ENCODE measurements at regions not wholly inside any gene's neighbourhood (a gene's known extent, or its start where the extent isn't known, plus 50 kb on each side); places are given as distances from the start of the nearest gene placed in this dataset.

- Histone ChIP-seq H3K4me1 (ENCODE audit: control insufficient read depth, insufficient read depth, low read length) (peaks cover 27% of the 10 kb centered on the region), H3K9ac (ENCODE audit: low read length) (peak overlapping the region; percentile 82), H3K27me3 (replicated peaks; ENCODE audit: control insufficient read depth, insufficient read depth, low read length) (no peaks in the 10 kb centered on the region), H3K4me3 (ENCODE audit: low read length) (peak overlapping the region; percentile 36), H3K36me3 (ENCODE audit: control insufficient read depth, insufficient read depth, low read length, severe bottlenecking) (no peaks in the 10 kb centered on the region), H3K9me3 (ENCODE audit: control insufficient read depth, low read length) (no peaks in the 10 kb centered on the region)
- peak; percentile 95 for DNase-seq (ENCODE audit: low read depth)
Measured at GRCh38 chr21:35366394-35367080, 317.4 kb upstream of the RUNX1 start.

GRCh38 chr21:35363458-35363857 lies 314.4 kb upstream of the RUNX1 start:
- H3K9me3 ChIP-seq (ENCODE audit: control insufficient read depth, low read length) = no peaks in the 10 kb centered on the region
- DNase-seq (ENCODE audit: low read depth) = no peak
- no peak overlapping the region for H3K9ac ChIP-seq (ENCODE audit: low read length)
- no peak overlapping the region for H3K4me3 ChIP-seq (ENCODE audit: low read length)
- no peaks in the 10 kb centered on the region for H3K27me3 ChIP-seq (replicated peaks; ENCODE audit: control insufficient read depth, insufficient read depth, low read length)
- H3K4me1 ChIP-seq (ENCODE audit: control insufficient read depth, insufficient read depth, low read length) = peaks cover 46% of the 10 kb centered on the region
- H3K36me3 ChIP-seq (ENCODE audit: control insufficient read depth, insufficient read depth, low read length, severe bottlenecking) = no peaks in the 10 kb centered on the region

DNA sequence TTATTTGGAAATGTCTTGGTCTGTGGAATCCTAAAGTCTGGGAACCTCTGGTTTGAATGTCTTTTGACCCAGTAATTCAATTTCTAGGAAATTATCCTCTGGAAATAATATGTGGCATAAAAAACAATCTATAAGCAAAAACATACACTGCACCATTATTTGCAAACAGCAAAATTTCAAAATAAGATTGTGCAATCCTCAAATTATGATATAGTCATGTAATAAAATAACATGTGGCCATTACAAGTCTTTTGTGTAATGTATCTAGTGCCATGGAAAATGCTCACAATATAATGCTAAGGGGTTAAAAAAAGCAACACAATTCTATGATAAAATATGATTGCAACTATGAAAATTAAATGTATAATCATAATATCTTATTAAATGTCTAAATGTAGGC lies 312.9 kb upstream of the RUNX1 start:
- Histone ChIP-seq H3K9me3 (ENCODE audit: control insufficient read depth, low read length) (no peaks in the 10 kb centered on the region), H3K27me3 (replicated peaks; ENCODE audit: control insufficient read depth, insufficient read depth, low read length) (no peaks in the 10 kb centered on the region), H3K4me1 (ENCODE audit: control insufficient read depth, insufficient read depth, low read length) (peaks cover 45% of the 10 kb centered on the region), H3K4me3 (ENCODE audit: low read length) (no peak overlapping the region), H3K36me3 (ENCODE audit: control insufficient read depth, insufficient read depth, low read length, severe bottlenecking) (no peaks in the 10 kb centered on the region), H3K9ac (ENCODE audit: low read length) (no peak overlapping the region)
- peak; percentile 39 for DNase-seq (ENCODE audit: low read depth)

DNA sequence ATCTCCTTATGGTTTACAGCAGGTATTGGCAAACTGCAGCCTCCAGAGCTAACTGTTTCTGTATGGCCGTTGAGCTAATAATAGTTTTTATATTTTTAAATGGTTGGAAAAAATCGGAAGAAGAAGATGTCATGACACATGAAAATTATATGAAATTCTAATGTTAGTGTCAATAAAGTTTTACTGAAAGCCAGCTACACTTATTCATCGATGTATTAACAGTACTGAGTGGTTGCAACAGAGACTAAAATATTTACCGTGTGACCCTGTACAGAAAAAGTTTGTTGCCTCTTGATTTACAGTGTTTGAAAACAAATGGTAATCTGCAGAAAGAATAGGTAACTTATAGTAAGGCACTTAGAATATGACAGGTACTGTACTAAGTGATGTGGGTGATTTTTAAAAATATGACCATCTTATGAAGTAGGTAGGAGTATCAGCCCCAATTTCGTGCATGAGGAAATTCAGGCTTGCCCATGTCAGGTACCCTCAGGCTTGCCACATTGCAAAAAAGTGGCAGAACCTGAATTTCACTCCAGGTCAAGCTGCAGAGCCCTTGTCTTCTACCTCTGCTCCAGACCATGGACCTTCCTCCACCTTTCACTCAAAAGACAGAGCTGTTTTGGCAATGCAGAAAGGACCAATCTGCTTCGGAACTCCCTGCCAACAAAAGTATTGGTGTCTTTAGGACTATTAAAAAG lies 311.9 kb upstream of the RUNX1 start:
- Histone ChIP-seq H3K36me3 (ENCODE audit: control insufficient read depth, insufficient read depth, low read length, severe bottlenecking) (no peaks in the 10 kb centered on the region), H3K4me1 (ENCODE audit: control insufficient read depth, insufficient read depth, low read length) (peaks cover 40% of the 10 kb centered on the region), H3K27me3 (replicated peaks; ENCODE audit: control insufficient read depth, insufficient read depth, low read length) (no peaks in the 10 kb centered on the region), H3K4me3 (ENCODE audit: low read length) (no peak overlapping the region), H3K9me3 (ENCODE audit: control insufficient read depth, low read length) (no peaks in the 10 kb centered on the region), H3K9ac (ENCODE audit: low read length) (no peak overlapping the region)
- DNase-seq (ENCODE audit: low read depth) = no peak

GRCh38 chr21:35359076-35359475 lies 310.0 kb upstream of the RUNX1 start:
- no peak for DNase-seq (ENCODE audit: low read depth)
- Histone ChIP-seq H3K4me3 (ENCODE audit: low read length) (peak overlapping the region; percentile 53), H3K9ac (ENCODE audit: low read length) (peak overlapping the region; percentile 79), H3K27me3 (replicated peaks; ENCODE audit: control insufficient read depth, insufficient read depth, low read length) (no peaks in the 10 kb centered on the region), H3K9me3 (ENCODE audit: control insufficient read depth, low read length) (no peaks in the 10 kb centered on the region), H3K36me3 (ENCODE audit: control insufficient read depth, insufficient read depth, low read length, severe bottlenecking) (no peaks in the 10 kb centered on the region), H3K4me1 (ENCODE audit: control insufficient read depth, insufficient read depth, low read length) (peaks cover 36% of the 10 kb centered on the region)

GRCh38 chr21:35358008-35358407 lies 308.9 kb upstream of the RUNX1 start:
- peak overlapping the region; percentile 79 for H3K9ac ChIP-seq (ENCODE audit: low read length)
- no peaks in the 10 kb centered on the region for H3K27me3 ChIP-seq (replicated peaks; ENCODE audit: control insufficient read depth, insufficient read depth, low read length)
- peak overlapping the region; percentile 53 for H3K4me3 ChIP-seq (ENCODE audit: low read length)
- H3K4me1 ChIP-seq (ENCODE audit: control insufficient read depth, insufficient read depth, low read length) = peaks cover 38% of the 10 kb centered on the region
- no peak for DNase-seq (ENCODE audit: low read depth)
- no peaks in the 10 kb centered on the region for H3K36me3 ChIP-seq (ENCODE audit: control insufficient read depth, insufficient read depth, low read length, severe bottlenecking)
- no peaks in the 10 kb centered on the region for H3K9me3 ChIP-seq (ENCODE audit: control insufficient read depth, low read length)

- H3K4me3 ChIP-seq (ENCODE audit: low read length) = peak overlapping the region; percentile 53
- H3K36me3 ChIP-seq (ENCODE audit: control insufficient read depth, insufficient read depth, low read length, severe bottlenecking) = no peaks in the 10 kb centered on the region
- DNase-seq (ENCODE audit: low read depth) = no peak
- H3K4me1 ChIP-seq (ENCODE audit: control insufficient read depth, insufficient read depth, low read length) = peaks cover 46% of the 10 kb centered on the region
- no peaks in the 10 kb centered on the region for H3K9me3 ChIP-seq (ENCODE audit: control insufficient read depth, low read length)
- no peaks in the 10 kb centered on the region for H3K27me3 ChIP-seq (replicated peaks; ENCODE audit: control insufficient read depth, insufficient read depth, low read length)
- H3K9ac ChIP-seq (ENCODE audit: low read length) = peak overlapping the region; percentile 79
Measured at GRCh38 chr21:35357041-35357780, 308.1 kb upstream of the RUNX1 start.

DNA sequence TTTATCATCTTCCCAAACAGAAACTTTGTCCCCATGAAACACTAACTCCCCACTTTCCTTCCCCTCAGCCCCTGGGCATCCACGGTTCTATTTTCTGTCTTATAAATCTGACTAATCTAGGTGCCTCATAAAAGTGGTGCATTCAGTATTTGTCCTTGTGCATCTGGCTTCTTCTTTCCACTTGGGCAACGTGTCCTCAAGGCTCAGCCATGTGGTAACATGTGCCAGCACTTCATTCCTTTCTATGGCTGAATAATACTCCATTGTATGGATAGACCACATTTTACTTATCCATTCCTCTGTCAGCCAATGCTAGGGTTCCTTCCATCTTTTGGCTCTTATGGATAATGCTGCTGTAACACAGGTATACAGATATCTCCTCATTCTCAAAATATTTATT lies 305.0 kb upstream of the RUNX1 start:
- Histone ChIP-seq H3K4me1 (ENCODE audit: control insufficient read depth, insufficient read depth, low read length) (peaks cover 38% of the 10 kb centered on the region), H3K4me3 (ENCODE audit: low read length) (no peak overlapping the region), H3K36me3 (ENCODE audit: control insufficient read depth, insufficient read depth, low read length, severe bottlenecking) (no peaks in the 10 kb centered on the region), H3K27me3 (replicated peaks; ENCODE audit: control insufficient read depth, insufficient read depth, low read length) (no peaks in the 10 kb centered on the region), H3K9ac (ENCODE audit: low read length) (no peak overlapping the region), H3K9me3 (ENCODE audit: control insufficient read depth, low read length) (no peaks in the 10 kb centered on the region)
- no peak for DNase-seq (ENCODE audit: low read depth)

GRCh38 chr21:35352793-35353192 lies 303.7 kb upstream of the RUNX1 start:
- DNase-seq (ENCODE audit: low read depth) = no peak
- Histone ChIP-seq H3K27me3 (replicated peaks; ENCODE audit: control insufficient read depth, insufficient read depth, low read length) (no peaks in the 10 kb centered on the region), H3K4me1 (ENCODE audit: control insufficient read depth, insufficient read depth, low read length) (peaks cover 27% of the 10 kb centered on the region), H3K9ac (ENCODE audit: low read length) (no peak overlapping the region), H3K4me3 (ENCODE audit: low read length) (no peak overlapping the region), H3K36me3 (ENCODE audit: control insufficient read depth, insufficient read depth, low read length, severe bottlenecking) (no peaks in the 10 kb centered on the region), H3K9me3 (ENCODE audit: control insufficient read depth, low read length) (no peaks in the 10 kb centered on the region)

- no peaks in the 10 kb centered on the region for H3K36me3 ChIP-seq (ENCODE audit: control insufficient read depth, insufficient read depth, low read length, severe bottlenecking)
- H3K4me1 ChIP-seq (ENCODE audit: control insufficient read depth, insufficient read depth, low read length) = peaks cover 22% of the 10 kb centered on the region
- peak overlapping the region; percentile 7 for H3K9ac ChIP-seq (ENCODE audit: low read length)
- no peaks in the 10 kb centered on the region for H3K27me3 ChIP-seq (replicated peaks; ENCODE audit: control insufficient read depth, insufficient read depth, low read length)
- no peak overlapping the region for H3K4me3 ChIP-seq (ENCODE audit: low read length)
- DNase-seq (ENCODE audit: low read depth) = peak; percentile 83
- no peaks in the 10 kb centered on the region for H3K9me3 ChIP-seq (ENCODE audit: control insufficient read depth, low read length)
Measured at GRCh38 chr21:35352066-35352770, 303.1 kb upstream of the RUNX1 start.

GRCh38 chr21:35351434-35351833 lies 302.3 kb upstream of the RUNX1 start:
- Histone ChIP-seq H3K4me3 (ENCODE audit: low read length) (no peak overlapping the region), H3K4me1 (ENCODE audit: control insufficient read depth, insufficient read depth, low read length) (peaks cover 22% of the 10 kb centered on the region), H3K27me3 (replicated peaks; ENCODE audit: control insufficient read depth, insufficient read depth, low read length) (no peaks in the 10 kb centered on the region), H3K9me3 (ENCODE audit: control insufficient read depth, low read length) (no peaks in the 10 kb centered on the region), H3K9ac (ENCODE audit: low read length) (no peak overlapping the region), H3K36me3 (ENCODE audit: control insufficient read depth, insufficient read depth, low read length, severe bottlenecking) (no peaks in the 10 kb centered on the region)
- no peak for DNase-seq (ENCODE audit: low read depth)
